ENCODE measurements at regions not wholly inside any gene's neighbourhood (a gene's known extent, or its start where the extent isn't known, plus 50 kb on each side); places are given as distances from the start of the nearest gene placed in this dataset.

DNA sequence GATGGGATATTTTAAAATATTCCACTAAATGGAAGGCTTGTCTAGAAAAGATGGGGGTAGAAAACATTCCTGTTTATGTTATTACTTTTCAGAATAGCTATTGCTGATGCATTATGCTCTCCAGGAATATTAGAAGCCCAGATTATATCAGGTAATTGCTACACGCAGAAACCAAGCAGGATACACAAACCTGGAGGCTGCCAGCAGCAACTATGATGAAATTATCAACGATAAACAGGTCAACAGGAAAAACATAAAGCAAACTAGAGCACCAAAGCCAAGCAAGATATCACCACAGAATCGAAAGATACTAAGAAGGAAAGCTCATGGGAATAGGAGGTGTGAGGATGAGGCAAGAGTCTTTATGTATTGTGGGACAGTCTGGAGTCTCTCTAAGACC, 113.2 kb upstream of the SPATS2L start:
- TF ChIP-seq, protein P1, sequence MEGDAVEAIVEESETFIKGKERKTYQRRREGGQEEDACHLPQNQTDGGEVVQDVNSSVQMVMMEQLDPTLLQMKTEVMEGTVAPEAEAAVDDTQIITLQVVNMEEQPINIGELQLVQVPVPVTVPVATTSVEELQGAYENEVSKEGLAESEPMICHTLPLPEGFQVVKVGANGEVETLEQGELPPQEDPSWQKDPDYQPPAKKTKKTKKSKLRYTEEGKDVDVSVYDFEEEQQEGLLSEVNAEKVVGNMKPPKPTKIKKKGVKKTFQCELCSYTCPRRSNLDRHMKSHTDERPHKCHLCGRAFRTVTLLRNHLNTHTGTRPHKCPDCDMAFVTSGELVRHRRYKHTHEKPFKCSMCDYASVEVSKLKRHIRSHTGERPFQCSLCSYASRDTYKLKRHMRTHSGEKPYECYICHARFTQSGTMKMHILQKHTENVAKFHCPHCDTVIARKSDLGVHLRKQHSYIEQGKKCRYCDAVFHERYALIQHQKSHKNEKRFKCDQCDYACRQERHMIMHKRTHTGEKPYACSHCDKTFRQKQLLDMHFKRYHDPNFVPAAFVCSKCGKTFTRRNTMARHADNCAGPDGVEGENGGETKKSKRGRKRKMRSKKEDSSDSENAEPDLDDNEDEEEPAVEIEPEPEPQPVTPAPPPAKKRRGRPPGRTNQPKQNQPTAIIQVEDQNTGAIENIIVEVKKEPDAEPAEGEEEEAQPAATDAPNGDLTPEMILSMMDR (IDR thresholded peaks at IDR 0.05) = no peak
- TF ChIP-seq EZH2 (IDR thresholded peaks at IDR 0.05; ENCODE audit: borderline replicate concordance, insufficient read depth, low read depth, low read length, poor library complexity, severe bottlenecking) = no peak

Data from B cell (primary cell).